NB4 (cell line): ENCODE measurements at regions not wholly inside any gene's neighbourhood (a gene's known extent, or its start where the extent isn't known, plus 50 kb on each side); places are given as distances from the start of the nearest gene placed in this dataset.

Experiments used
- POLR2A ChIP-seq: IDR thresholded peaks from 2 replicates; pipeline ENCODE4 v1.6.1; 2011; ENCODE audit warnings: mild to moderate bottlenecking; ENCODE audit not compliant: insufficient read length; ENCODE audit errors: extremely low read depth
- TF ChIP-seq, protein P1 (sequence below): IDR thresholded peaks from one replicate; pipeline ENCODE4 v1.5.1; 2012; ENCODE audit warnings: low read depth, low read length
- TF ChIP-seq, protein P2 (sequence below): IDR thresholded peaks from 2 replicates; pipeline ENCODE4 v1.6.1; 2011; ENCODE audit warnings: low read depth, low read length

DNA sequence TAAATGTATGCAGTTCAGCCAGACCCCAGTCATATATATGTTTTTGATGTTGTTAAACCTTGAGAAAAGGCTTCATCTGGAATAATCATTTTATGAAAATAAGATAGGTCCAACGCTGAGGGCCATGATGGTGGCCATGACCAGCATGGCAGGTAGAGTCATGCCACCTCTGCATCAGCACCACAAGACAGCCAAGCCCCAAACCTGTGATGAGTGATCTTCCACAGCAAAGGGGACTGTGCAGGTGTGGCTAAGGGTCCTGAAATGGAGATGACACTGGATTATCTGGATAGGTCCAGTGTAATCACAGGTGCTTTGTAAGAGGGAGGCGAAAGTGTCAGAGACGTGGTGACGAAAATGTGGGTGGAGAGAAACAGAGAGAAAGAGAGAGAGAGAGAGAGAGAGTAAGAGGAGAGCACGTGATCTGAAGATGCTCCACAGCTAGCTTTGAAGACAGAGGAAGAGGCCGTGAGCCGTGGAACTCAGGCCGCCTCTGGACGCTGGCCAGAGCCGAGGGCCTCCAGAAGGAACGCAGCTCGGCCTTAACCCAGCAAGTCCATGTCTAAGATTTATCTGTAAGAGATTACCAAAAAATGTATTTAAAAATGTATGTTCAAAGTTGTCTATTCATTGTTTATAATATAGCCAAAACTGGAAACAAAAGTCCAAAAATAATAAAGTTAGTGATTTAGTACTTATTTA lies 304.4 kb upstream of the SHH start:
- TF ChIP-seq, protein P1, sequence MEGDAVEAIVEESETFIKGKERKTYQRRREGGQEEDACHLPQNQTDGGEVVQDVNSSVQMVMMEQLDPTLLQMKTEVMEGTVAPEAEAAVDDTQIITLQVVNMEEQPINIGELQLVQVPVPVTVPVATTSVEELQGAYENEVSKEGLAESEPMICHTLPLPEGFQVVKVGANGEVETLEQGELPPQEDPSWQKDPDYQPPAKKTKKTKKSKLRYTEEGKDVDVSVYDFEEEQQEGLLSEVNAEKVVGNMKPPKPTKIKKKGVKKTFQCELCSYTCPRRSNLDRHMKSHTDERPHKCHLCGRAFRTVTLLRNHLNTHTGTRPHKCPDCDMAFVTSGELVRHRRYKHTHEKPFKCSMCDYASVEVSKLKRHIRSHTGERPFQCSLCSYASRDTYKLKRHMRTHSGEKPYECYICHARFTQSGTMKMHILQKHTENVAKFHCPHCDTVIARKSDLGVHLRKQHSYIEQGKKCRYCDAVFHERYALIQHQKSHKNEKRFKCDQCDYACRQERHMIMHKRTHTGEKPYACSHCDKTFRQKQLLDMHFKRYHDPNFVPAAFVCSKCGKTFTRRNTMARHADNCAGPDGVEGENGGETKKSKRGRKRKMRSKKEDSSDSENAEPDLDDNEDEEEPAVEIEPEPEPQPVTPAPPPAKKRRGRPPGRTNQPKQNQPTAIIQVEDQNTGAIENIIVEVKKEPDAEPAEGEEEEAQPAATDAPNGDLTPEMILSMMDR, result no peak
- no peak for TF ChIP-seq POLR2A
- TF ChIP-seq, protein P2, sequence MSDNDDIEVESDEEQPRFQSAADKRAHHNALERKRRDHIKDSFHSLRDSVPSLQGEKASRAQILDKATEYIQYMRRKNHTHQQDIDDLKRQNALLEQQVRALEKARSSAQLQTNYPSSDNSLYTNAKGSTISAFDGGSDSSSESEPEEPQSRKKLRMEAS, result no peak
